ENCODE measurements at regions not wholly inside any gene's neighbourhood (a gene's known extent, or its start where the extent isn't known, plus 50 kb on each side); places are given as distances from the start of the nearest gene placed in this dataset.

GRCh38 chr1:102074874-102075273 lies 78.1 kb upstream of the OLFM3 start:
- DNase-seq (ENCODE audit: low spot score), result no peak

GRCh38 chr1:102071451-102071850 lies 74.7 kb upstream of the OLFM3 start:
- DNase-seq (ENCODE audit: low spot score), result no peak

- no peak for DNase-seq (ENCODE audit: low spot score)
Measured at GRCh38 chr1:102050556-102050955, 53.8 kb upstream of the OLFM3 start.

GRCh38 chr1:102047724-102048123 lies 51.0 kb upstream of the OLFM3 start:
- DNase-seq (ENCODE audit: low spot score), result no peak

Measured in H4 (cell line).